Activated CD4-positive, alpha-beta T cell treated with anti-CD3 and anti-CD28 coated beads, Interleukin-2, amount 50 U/mL, for 24 hours (primary cell): ENCODE measurements at regions not wholly inside any gene's neighbourhood (a gene's known extent, or its start where the extent isn't known, plus 50 kb on each side); places are given as distances from the start of the nearest gene placed in this dataset.

ENCODE experiments used
- DNase-seq, 2 donors: peaks; one replicate each; pipeline ENCODE4 v3.0.0-alpha.2; 2020; ENCODE audit warnings: low read depth in 1 of 2, low spot score in 1 of 2

DNA sequence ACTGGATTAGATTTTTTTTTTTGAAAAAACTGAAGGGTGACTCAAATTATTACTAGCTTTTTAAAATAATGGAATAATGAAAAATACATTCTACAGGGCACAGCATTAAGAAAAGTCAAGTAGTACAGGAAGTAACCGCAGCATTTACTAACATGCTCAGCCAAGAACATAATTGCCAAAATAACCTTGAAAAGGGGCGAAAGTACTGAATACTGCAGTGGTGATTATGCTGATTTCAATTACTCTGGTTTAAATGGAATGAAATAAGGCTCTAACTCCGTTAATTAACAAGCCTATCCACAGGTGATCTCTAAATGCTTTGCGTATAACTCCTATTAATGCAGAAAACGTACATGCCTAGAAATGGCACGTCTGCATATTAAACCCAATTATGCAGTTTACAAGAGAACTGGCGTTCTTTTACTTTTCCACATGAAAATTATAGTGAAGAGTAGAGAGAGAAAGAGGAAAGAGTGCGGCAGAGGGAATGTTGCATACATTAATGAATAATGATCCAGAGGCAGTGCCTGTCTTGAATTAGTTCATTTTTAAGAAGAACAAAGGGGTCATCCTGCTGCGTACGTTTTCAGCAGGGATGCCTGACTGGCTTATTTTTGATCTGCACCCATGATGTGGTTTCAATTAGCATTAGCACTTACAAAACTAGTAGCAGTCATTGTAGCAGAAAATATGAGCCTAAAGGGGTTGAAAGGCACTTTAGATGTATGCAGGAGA, 612.4 kb downstream of the NYAP2 start:
- no peak for DNase-seq

DNA sequence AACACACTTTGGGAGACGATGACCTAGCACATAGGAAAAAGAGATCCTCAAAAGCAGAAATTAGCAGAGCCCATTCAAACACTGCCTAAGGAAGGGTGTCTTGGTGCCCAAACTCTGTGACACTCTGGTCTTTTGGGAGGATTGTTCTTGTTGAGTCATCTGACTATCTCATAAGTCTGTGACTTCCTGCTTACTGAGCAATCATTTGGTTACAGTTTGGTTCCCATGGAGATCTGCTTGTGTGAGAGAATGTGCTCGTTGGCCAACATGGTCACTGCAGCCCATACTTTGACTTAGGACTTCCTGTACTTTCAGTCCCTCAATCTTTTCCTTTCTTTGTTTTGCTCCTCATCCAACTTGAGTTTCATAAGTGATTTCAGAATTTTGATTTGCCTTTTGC, 602.9 kb downstream of the NYAP2 start:
- DNase-seq: no peak

DNA sequence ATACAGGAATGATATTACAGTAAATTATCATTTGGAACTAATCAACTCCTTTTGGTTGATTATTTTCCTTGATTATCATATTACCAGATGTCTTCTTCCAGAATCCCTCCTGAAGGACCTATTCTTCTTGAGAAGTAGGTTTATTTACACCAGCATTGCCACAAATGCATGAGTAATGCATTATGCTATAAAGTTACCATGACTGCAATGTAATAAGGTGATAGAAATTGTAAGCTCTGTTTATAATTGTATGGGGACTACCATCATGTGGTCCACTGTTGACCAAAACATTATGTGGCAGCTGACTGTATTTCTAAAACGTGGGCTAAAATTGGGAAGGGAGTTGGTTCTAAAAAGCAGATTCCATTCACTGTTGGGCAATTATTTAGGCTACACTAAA, 602.2 kb downstream of the NYAP2 start:
- no peak for DNase-seq

DNA sequence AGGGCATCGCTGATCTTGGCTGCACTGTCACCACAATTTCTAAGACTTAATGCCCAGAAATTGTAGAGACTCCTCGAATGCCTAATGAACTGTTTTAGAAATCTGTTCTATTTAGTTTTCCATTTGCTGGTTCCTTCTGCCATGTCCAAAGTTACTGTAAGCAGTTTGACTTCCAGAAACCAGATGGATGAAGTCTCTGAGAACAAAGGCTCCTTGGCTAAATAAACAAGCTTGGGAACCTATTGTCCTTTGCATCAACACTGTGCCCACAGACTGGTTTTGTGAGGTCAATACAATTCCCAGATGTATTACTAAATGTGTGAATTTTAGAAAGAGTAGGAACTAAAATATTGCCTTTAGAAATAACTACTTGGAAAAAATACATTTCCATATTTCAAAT, 600.2 kb downstream of the NYAP2 start:
- no peak for DNase-seq

DNA sequence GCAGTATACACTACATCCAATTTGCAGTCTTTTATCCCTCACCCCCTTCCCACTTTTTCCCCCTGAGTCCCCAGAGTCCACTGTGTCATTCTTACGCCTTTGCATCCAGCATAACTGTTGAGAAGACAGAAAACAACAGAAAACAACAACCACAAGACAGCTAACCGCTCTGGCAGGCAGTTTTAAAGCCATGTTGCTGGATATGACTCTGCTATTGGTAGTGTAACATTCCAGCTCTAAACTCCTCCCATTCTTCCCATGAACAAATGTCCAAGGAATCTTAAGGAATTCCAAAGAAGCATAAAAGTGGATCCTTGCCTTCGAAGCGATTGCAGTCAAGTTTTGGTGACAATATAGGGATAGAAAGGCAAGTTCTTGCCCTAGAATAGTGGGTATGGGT, 599.1 kb downstream of the NYAP2 start:
- DNase-seq: no peak

DNA sequence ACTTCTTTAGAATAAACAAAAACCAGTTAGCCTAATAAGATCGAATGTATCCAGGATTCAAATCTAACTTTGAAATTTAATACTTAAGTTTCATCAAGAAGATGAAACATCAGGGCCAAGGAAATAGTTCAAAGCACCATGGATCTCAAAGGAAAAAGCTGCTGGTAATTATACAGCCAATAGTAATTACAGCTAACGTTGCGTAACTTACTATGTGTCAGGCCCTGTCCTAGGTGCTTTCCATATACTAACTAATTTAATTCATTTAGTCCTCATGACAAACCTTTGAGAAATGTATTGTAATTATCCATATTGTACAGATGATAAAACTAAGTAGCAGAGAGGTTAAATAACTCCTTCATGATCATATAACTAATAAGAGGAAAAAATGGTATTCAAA, 598.6 kb downstream of the NYAP2 start:
- DNase-seq: no peak

DNA sequence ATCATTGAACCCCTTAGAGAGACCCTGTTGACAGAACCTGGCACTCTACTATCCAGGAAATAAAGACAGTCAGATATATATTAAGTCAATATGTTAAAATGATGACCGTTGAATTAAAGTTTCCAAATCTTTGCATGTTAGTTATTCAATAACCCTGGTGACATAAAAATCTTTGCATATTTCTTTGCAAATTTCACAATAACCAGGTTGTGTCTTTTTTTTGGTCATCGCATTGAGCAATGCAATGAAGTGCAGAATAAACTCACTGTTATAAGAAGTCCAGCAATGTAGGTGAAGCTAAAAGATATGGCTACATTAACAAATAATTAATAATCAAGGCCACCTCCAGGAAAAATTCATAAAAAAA, 596.9 kb downstream of the NYAP2 start:
- DNase-seq: no peak

DNA sequence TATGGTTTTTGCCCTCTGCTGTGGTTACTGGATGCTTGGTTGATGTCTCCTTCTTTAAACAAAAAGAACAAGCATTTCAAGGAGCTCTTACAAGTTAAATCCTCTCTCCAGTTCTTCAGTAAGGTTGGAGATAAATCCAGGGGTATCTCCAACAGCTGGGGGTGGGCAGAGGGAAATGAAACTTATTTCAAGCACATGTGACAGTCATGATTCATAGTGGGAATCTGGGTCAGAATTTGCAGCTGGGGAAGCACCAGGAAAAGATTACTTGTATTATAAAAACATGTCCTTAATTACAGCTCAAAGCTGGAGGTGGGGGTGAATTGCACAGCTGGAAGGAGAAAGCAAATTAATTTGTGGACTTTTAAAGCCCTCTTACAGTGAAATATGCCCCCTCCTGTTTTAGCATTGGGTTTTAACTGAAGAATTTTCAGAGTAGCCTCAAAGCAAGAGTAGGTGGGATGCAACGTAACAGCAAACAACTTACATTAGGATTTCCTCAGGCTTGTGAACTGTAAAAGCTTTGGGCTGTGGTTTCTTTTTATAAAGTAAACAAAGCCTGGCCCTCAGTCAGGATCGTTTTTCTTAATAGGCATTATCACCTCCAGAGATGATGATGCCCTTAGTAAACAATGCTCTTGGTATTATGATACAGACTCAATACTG, 596.4 kb downstream of the NYAP2 start:
- DNase-seq: no peak

DNA sequence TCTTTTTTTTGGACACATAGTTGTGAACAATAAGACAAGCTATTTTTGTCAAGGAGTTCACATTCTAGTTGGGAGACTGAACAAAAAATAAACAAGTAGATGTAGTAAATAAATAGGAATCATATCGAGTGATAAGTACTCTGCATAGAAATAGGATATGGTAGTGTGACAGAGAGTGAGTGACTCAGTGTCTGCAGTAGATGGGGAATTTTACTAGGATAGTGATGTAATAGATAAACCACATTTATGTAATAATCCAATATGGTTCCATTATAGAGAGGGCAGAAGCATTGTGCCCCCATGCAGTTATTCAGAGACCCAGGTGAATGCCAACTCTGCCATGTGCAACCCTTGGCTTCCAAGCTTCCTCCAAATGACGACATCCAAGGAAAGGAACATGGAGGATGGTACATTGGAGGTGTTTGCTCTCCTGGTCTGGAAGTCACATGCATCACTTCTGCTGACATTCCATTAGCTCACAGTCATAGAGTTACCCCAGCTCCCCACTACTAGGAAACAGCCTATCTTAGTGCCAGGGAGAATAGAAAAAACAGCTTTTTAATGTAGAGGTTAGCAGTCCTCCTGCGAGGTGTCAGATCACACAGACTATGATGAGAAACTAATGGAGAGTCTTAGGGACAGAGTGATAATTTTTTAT, 595.4 kb downstream of the NYAP2 start:
- DNase-seq: no peak

DNA sequence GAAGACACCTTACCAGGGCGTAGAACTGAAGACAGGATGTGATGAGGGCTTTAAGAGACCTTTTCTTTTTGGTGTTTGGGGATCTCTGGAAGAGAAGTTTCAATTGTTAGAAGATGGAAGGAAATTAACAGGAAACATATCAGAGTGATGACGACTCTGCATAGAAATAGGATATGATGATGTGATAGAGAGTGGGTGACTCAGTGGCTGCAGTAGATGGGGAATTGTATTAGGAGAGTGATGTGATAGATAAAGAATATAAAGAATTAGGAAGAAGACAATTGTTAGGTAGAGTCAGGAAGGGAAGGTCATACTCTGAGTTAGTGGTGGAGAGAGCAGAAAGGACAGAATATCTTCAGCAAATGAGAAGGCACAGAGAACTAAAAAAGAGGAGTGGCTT, 593.9 kb downstream of the NYAP2 start:
- DNase-seq: no peak

DNA sequence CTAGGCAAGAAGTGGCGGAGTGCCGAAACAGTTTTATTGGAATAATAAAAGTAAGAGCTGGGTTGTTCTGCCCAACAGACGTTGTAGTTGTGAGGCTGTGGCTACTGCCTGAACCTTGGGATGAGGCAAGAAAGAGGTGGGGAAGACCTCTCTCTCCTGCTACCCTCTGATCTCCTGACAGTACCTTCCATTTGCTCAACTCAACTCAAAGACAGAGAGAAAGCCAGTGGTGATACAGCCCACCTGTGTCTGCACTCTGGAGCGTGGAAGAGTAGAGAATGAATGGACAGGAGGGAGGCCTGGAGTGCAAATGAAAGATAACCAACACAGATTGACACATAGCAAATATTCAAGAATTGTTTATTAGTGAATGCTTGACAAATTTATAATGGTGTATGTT, 590.3 kb downstream of the NYAP2 start:
- no peak for DNase-seq

DNA sequence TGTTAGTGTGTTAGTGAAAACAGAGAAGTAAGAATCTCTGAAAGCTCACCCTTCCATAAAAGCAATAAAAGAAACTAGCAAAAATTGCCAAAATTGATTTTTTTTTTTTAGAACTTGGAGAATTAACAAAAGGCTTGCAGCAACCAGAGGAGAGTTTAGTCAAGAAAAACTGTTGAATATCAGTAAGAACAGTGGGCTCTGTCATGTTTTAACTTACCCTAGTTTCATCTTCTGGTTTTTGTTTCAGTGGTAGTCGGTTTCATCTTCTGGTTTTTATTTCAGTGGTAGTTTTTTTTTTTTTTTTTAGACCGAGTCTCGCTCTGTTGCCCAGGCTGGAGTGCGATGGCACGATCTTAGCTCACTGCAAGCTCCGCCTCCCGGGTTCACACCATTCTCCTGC, 580.9 kb downstream of the NYAP2 start:
- DNase-seq: no peak

DNA sequence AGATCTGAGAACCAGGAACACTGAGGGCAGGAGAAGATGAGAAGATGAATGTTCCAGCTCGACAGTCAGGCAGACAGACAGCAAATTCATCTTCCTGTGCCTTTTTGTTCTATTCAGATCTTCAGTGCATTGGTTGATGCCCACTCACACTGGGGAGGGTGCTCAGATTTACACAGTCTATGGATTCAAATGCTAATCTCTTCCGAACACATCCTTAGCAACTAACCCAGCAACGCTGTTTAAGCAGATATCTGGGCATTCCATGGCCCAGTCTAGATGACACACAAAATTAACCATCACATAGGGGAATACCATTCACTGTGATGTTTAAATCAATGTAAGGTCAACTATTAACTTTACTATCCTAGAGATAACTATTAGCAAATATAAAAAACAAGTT, 571.9 kb downstream of the NYAP2 start:
- DNase-seq: no peak

DNA sequence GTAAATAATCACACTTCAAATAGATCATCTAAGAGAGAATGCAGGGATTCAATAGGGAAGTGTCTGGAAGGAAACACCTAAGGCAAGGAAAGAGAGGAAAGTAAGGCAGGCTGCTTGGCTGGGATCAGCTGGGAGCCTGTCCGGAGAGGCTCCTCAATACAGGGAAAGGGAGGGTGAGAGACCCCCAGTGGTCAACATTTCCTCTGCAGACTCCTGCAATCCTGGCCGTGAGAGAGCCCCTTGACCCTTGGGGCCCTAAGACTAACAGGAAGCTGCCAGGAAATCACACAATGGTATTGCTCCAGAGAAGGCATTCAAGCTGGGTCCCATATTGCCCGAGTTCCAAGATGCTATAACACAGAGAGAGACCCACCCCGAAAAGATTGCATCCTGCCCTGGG, 549.4 kb downstream of the NYAP2 start:
- DNase-seq: no peak

DNA sequence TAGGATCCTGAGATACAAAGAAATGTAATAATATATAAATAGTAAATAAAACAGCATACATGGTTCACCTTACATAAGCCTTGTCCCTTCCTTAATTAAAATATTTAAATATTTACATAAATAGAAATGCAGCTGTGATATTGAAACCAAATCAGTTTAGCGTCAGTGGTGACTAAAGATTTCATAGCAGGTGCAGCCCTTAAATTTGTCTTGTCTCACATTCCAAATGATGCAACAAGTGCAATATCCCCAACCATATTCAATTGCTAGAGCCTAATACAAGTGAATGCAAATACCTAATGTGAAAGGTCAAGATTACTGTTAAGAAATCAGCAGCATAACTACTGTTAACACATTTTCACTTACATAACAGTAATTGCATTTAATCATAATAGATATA, 539.5 kb downstream of the NYAP2 start:
- no peak for DNase-seq

DNA sequence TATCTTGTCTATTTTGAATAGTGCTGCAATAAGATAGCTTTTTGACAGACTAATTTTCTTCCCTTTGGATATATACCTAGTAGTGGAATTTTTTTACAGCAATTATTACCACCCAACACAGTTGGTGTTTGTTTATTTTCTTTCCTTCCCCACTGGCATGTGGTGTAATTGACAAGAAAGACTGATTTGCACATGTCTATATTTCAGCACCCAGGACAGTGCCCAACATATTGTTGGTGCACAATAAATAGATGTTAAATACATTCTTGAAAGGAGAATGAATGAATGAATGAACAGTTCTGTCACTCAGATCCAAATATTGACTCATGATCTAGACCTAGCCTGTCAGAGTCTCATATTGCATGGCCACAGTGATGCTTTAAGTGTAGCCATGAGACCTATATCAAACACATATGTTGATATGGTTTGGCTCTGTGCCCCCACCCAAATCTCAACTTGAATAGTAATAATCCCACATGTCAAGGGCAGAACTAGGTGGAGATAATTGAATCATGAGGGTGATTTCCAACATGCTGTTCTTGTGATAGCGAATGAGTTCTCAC, 538.2 kb downstream of the NYAP2 start:
- no peak for DNase-seq

DNA sequence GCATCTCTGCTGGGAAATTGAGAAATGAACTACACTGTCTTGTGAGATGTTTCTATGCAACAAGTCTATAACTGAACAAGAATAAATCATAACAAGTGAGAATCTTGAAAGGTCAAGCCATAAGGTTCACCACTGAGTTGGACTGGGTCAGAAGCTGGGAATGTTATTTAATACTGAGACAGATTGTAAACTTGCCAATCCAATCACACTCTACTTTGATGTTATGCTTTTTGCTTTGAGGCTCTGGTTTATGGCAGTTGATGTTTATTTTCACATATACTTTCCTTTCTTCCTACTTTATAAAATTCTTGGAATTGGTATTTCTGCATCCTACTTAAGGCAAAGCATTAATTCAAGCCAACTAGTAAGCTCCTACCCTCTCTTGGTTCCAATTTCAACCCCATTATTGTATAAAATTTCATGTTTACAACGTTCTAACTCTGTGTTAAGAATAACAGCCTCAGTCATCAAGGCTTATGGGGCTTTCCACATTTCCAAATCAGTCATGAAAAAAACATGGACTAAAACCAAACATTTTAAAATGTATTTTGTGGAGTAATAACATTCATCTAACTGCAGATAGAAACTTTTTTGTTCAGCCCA, 533.4 kb downstream of the NYAP2 start:
- no peak for DNase-seq

DNA sequence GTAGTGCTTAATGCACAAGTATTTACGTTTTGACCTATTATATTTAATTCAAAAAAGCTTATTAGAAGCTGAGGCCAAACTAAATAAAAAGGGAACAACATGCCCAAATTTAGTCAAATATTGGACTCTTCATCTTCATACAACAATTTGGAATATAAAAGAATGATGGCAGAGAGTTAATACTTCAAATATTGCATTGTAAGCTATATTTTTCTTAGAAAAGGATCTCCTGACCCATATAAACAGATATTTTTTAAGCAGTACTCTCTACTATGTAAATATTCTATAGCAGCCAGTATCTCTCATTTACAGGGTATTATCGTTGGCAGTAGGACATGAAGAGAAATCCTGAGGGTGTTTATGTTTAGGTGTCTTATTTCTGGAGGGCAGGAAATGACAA, 531.2 kb downstream of the NYAP2 start:
- no peak for DNase-seq

DNA sequence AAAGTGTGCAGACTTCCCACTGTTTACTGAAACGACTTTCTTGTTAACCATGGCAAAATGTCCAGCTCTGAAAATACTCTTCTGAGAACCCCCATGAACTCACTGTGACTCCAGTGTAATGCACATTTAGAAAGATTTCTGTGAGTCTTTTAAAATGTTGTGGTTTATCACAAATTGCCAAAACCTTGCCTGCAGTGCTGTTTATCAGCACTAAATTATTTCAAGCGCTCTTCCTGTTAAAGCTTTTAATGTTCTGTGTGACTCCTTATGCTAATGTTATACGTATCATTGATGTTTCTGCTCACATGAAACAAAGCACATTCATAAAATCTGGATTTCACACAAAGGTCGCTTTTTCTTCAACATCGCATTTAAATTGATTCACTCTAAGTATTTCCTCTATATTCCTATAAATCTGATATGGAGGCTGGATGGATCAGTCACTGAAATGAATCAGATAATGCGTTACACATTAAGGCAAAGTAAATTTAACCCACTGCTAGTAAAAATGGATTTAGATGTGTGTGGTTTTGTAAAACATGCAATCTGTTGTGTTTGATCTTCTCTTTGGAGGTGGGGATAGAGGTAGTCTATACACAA, 521.2 kb downstream of the NYAP2 start:
- DNase-seq: no peak

DNA sequence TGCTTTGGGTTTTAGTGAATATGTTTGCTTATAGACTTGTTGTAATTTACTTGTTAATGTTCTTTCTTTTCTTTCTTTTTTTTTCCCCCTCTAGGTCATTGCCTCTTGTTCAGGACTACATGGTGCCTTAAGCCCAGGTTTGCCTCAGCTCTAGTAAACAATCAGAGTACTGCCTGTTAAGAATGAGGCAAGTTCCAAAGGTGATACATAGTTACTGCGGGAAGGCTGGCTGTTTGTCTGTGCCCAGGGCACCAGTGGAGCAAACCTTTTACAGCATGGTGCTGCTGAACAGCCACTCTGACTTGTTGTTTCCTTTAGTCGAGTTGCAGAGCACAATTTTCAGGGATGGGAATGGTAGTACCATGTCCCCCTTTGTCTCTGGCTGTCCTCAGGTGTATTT, 517.2 kb downstream of the NYAP2 start:
- DNase-seq: no peak

DNA sequence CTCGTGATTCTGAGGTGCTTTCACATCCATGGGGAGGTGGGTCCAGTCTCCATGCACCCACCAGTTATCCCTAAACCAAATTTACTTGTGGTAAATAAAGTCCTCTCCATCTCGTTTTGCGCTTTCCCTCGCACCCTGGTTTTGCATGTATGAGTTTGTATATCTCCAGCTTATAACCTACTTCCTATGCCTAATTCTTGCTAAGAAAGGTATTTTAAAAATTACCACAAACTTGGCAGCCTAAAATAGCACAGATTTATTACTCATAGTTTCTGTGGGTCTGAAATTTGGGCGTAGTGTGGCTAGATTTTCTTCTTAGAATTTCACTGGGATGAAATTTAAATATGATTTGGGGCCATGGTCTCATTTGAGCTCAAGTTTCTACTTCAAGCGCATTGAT, 511.5 kb downstream of the NYAP2 start:
- no peak for DNase-seq

DNA sequence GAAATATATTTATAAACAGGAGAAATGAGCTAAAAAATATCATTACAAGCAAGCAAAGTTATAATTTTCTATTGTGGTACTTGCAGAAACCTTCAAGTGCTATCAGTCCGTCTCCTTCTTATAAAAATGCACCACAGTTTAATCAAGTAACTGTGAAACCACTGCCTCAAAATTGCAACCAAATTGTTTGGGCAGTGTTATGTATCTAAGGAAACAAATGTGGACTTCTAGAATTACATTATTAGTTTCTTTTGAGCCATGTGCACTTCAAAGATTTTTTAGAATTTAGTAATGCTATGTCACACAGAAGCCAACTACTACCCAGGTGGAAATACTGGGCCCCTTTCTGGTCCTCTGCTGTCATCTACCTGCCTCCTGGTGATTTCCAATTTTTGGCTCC, 495.6 kb downstream of the NYAP2 start:
- DNase-seq: no peak
